LoVo (cell line): ENCODE measurements at regions not wholly inside any gene's neighbourhood (a gene's known extent, or its start where the extent isn't known, plus 50 kb on each side); places are given as distances from the start of the nearest gene placed in this dataset.
"Not testable (repeated sequence)": the region's sequence is repeated elsewhere in the genome, so short reads cannot be mapped to it uniquely, and the experiment has no call there.

ENCODE experiments used
- DNase-seq: peaks from one replicate; pipeline ENCODE4 v3.0.0-alpha.2; 2016; ENCODE audit warnings: low spot score

- DNase-seq: no peak
Measured at GRCh38 chr11:81570669-81571068, 1163.0 kb downstream of the FAM181B start.

- no peak for DNase-seq
Measured at GRCh38 chr11:81569999-81570398, 1163.7 kb downstream of the FAM181B start.

GRCh38 chr11:81568918-81569317 is 1164.7 kb downstream of the FAM181B start:
- DNase-seq: no peak

GRCh38 chr11:81548123-81548522 is 1185.5 kb downstream of the FAM181B start:
- no peak for DNase-seq

GRCh38 chr11:81539806-81540205 is 1193.9 kb downstream of the FAM181B start:
- not testable (repeated sequence) for DNase-seq

GRCh38 chr11:81515566-81515965 is 1218.1 kb downstream of the FAM181B start:
- DNase-seq: no peak

- DNase-seq: peak; percentile 53
Measured at GRCh38 chr11:81497202-81497804, 1236.4 kb downstream of the FAM181B start.

- DNase-seq: no peak
Measured at GRCh38 chr11:81496601-81497000, 1237.1 kb downstream of the FAM181B start.

- no peak for DNase-seq
Measured at GRCh38 chr11:81495699-81496292, 1237.9 kb downstream of the FAM181B start.

- no peak for DNase-seq
Measured at GRCh38 chr11:81494431-81494830, 1239.2 kb downstream of the FAM181B start.

GRCh38 chr11:81492923-81493445 is 1240.7 kb downstream of the FAM181B start:
- DNase-seq: no peak

- DNase-seq: no peak
Measured at GRCh38 chr11:81487109-81487508, 1246.6 kb downstream of the FAM181B start.

GRCh38 chr11:81484196-81484595 is 1249.5 kb downstream of the FAM181B start:
- no peak for DNase-seq

- DNase-seq: no peak
Measured at GRCh38 chr11:81477277-81477676, 1256.4 kb downstream of the FAM181B start.

GRCh38 chr11:81476345-81476744 is 1257.3 kb downstream of the FAM181B start:
- DNase-seq: no peak

GRCh38 chr11:81472646-81473045 is 1261.0 kb downstream of the FAM181B start:
- no peak for DNase-seq

GRCh38 chr11:81470446-81470845 is 1263.2 kb downstream of the FAM181B start:
- DNase-seq: no peak

GRCh38 chr11:81459766-81460306 is 1273.8 kb downstream of the FAM181B start:
- DNase-seq: no peak

GRCh38 chr11:81449588-81450156 is 1284.0 kb downstream of the FAM181B start:
- no peak for DNase-seq

- no peak for DNase-seq
Measured at GRCh38 chr11:81444297-81444696, 1289.4 kb downstream of the FAM181B start.

GRCh38 chr11:81432333-81432732 is 1301.3 kb downstream of the FAM181B start:
- DNase-seq: no peak

GRCh38 chr11:81424822-81425221 is 1308.8 kb downstream of the FAM181B start:
- DNase-seq: no peak

- no peak for DNase-seq
Measured at GRCh38 chr11:81422402-81422801, 1311.3 kb downstream of the FAM181B start.
